Upper lobe of right lung (tissue), 1 donor: ENCODE measurements at regions not wholly inside any gene's neighbourhood (a gene's known extent, or its start where the extent isn't known, plus 50 kb on each side); places are given as distances from the start of the nearest gene placed in this dataset.

Experiments
- ATAC-seq: fragments of 200-7000 bp; cut with Tn5 transposase; one replicate; pipeline ENCODE4 v1.9.1; 2020; ENCODE audit warnings: mild to moderate bottlenecking, moderate library complexity
- DNase-seq: peaks from one replicate; pipeline ENCODE4 v3.0.0-alpha.2; 2020
- H3K27ac ChIP-seq: fragments of 200-600 bp; one replicate; pipeline ENCODE4 v1.8.0; 2022
- H3K27me3 ChIP-seq: fragments of 200-600 bp; one replicate; pipeline ENCODE4 v1.8.0; 2022; ENCODE audit warnings: mild to moderate bottlenecking
- H3K36me3 ChIP-seq: fragments of 200-600 bp; one replicate; pipeline ENCODE4 v1.8.0; 2022
- H3K4me1 ChIP-seq: fragments of 200-600 bp; one replicate; pipeline ENCODE4 v1.8.0; 2022
- H3K4me3 ChIP-seq: fragments of 200-600 bp; one replicate; pipeline ENCODE4 v1.8.0; 2022; ENCODE audit warnings: mild to moderate bottlenecking
- H3K9me3 ChIP-seq: fragments of 200-600 bp; one replicate; pipeline ENCODE4 v1.8.0; 2022
- intact Hi-C: fragments of 100-400 bp; cut with DNase I; formaldehyde crosslinking; loops from one replicate; pipeline ENCODE4 v1.11.0; 2022
- TF ChIP-seq, protein P1 (sequence below): fragments of 200-600 bp; IDR thresholded peaks from one replicate; pipeline ENCODE4 v1.8.0; 2022; ENCODE audit warnings: antibody characterized with exemption
- donor health status: DM: no; HTN: yes; CAD: no; lungs with severe emphysema.

DNA sequence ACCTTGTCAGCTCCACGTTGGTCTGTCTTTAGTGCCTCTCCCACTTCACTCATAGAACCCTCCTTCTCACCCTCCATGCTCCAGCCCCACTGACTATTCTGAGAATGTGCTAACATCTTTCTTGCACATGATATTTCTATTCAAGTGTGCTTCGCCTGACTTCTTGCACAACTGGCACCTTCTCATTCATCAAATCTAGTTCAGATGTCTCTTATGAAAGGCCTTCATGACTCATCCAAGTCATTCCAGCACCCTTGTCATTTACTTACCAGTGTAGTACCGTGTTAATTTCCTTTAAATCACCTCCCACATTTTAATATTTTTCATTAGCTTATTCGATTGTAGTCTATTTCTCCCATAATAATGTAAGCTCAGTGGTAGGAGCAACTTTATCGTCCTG is 197.8 kb upstream of the PIRT start:
- no peak for ATAC-seq
- intact Hi-C loops, result no loop called here
- H3K9me3 ChIP-seq, result no peaks in the 10 kb centered on the region
- H3K36me3 ChIP-seq, result no peaks in the 10 kb centered on the region
- no peak overlapping the region for H3K4me3 ChIP-seq
- H3K27me3 ChIP-seq, result no peaks in the 10 kb centered on the region
- DNase-seq, result no peak
- H3K27ac ChIP-seq, result no peak overlapping the region
- no peaks in the 10 kb centered on the region for H3K4me1 ChIP-seq
- TF ChIP-seq, protein P1, sequence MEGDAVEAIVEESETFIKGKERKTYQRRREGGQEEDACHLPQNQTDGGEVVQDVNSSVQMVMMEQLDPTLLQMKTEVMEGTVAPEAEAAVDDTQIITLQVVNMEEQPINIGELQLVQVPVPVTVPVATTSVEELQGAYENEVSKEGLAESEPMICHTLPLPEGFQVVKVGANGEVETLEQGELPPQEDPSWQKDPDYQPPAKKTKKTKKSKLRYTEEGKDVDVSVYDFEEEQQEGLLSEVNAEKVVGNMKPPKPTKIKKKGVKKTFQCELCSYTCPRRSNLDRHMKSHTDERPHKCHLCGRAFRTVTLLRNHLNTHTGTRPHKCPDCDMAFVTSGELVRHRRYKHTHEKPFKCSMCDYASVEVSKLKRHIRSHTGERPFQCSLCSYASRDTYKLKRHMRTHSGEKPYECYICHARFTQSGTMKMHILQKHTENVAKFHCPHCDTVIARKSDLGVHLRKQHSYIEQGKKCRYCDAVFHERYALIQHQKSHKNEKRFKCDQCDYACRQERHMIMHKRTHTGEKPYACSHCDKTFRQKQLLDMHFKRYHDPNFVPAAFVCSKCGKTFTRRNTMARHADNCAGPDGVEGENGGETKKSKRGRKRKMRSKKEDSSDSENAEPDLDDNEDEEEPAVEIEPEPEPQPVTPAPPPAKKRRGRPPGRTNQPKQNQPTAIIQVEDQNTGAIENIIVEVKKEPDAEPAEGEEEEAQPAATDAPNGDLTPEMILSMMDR, result no peak

GRCh38 chr17:11031787-11032186 is 193.9 kb upstream of the PIRT start:
- ATAC-seq, result no peak
- intact Hi-C loops, result no loop called here

DNA sequence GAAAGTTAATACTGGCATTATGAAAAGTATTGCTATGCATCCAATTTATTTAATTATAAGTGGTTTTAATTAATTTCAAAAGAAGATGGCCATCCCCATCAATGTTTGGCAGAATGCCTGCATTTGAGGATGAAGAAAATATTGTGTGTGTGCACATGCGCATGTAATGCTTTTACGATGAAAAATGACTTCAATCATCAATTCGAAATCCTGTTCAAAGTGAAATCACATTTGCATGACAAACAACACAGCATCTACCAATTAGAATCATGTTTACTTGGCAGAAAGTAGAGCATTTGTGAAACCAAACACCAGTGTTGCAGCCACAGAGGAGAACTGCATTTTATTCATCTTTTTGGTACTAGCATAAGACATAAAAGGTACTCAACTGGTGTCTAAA is 191.9 kb upstream of the PIRT start:
- TF ChIP-seq, protein P1, result no peak
- Histone ChIP-seq H3K36me3 (no peaks in the 10 kb centered on the region), H3K4me1 (no peaks in the 10 kb centered on the region), H3K27ac (no peak overlapping the region), H3K9me3 (no peaks in the 10 kb centered on the region), H3K4me3 (no peak overlapping the region), H3K27me3 (no peaks in the 10 kb centered on the region)
- DNase-seq (no peak), ATAC-seq (no peak)
- intact Hi-C loops, result no loop called here

More at GRCh38 chr17:11031787-11032186, 193.9 kb upstream of the PIRT start:
- TF ChIP-seq, protein P1, result no peak
- H3K27ac ChIP-seq, result no peak overlapping the region
- no peaks in the 10 kb centered on the region for H3K27me3 ChIP-seq
- DNase-seq, result no peak
- H3K4me3 ChIP-seq, result no peak overlapping the region
- H3K9me3 ChIP-seq, result no peaks in the 10 kb centered on the region
- no peaks in the 10 kb centered on the region for H3K4me1 ChIP-seq
- no peaks in the 10 kb centered on the region for H3K36me3 ChIP-seq

DNA sequence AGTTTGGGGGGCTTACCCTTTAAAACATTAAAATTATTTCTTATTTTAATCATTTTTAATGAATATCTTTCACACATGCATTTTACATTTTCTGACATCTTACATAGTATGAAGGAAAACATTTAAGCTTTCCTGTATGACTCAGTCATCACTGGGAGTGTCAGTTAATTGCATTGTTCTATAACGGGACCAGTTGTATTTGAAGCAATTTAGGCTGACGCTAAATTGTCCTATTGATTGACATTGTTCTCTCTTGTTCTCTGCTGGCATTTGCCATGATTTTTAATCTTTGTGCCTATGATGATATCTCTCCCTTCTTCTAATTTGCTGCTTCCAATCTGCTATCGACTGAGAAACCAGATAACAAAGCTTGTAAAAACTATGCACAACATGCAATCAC is 190.5 kb upstream of the PIRT start:
- DNase-seq (no peak), ATAC-seq (no peak)
- no peaks in the 10 kb centered on the region for H3K27me3 ChIP-seq
- no peak overlapping the region for H3K27ac ChIP-seq
- no peaks in the 10 kb centered on the region for H3K36me3 ChIP-seq
- intact Hi-C loops, result no loop called here
- no peak overlapping the region for H3K4me3 ChIP-seq
- H3K9me3 ChIP-seq, result no peaks in the 10 kb centered on the region
- TF ChIP-seq, protein P1, result no peak
- H3K4me1 ChIP-seq, result no peaks in the 10 kb centered on the region

GRCh38 chr17:11026903-11027302 is 189.0 kb upstream of the PIRT start:
- Histone ChIP-seq H3K4me1 (no peaks in the 10 kb centered on the region), H3K27ac (no peak overlapping the region), H3K36me3 (no peaks in the 10 kb centered on the region), H3K4me3 (no peak overlapping the region), H3K9me3 (no peaks in the 10 kb centered on the region), H3K27me3 (no peaks in the 10 kb centered on the region)
- TF ChIP-seq, protein P1, result no peak
- DNase-seq, result no peak
- intact Hi-C loops, result no loop called here
- no peak for ATAC-seq
